ENCODE measurements at regions not wholly inside any gene's neighbourhood (a gene's known extent, or its start where the extent isn't known, plus 50 kb on each side); places are given as distances from the start of the nearest gene placed in this dataset.

DNA sequence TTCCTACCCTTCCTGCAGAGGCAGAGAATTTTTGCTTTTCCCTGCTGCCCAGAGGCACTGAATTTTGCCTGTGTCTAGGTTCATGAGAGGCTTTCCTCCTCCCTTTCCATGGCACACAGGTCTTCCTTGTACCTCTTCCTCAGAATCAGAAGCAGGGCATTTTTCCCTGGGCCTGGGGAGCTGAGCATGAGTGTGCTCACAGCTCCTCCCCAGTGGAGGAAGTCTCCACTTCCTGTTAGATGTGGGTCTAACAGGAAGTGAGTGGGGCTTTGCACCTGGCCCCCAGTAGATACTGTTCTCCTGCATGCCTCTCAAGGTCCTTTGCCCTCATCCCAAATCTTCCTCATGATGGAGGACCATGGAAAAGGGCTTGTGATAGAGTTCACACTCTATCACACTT, 297.2 kb upstream of the FIGN start:
- Histone ChIP-seq H3K4me3 (ENCODE audit: control insufficient read depth in 2 of 3, extremely low read depth in 1 of 3, insufficient read depth in 2 of 3, low read depth in 1 of 3, low read length in 3 of 3) (no peak overlapping the region), H3K27me3 (ENCODE audit: control insufficient read depth, extremely low read depth, insufficient read depth, low read length) (no peaks in the 10 kb centered on the region), H3K9ac (ENCODE audit: control insufficient read depth, extremely low read depth, insufficient read depth, low read length) (no peak overlapping the region), H2AFZ (ENCODE audit: control insufficient read depth, low read length) (peak overlapping the region; percentile 33), H3K36me3 (ENCODE audit: control insufficient read depth in 2 of 2, extremely low read depth in 1 of 2, insufficient read depth in 2 of 2, low read length in 2 of 2) (no peaks in the 10 kb centered on the region), H3K27ac (ENCODE audit: control insufficient read depth, insufficient read depth, low read length) (no peak overlapping the region), H3K79me2 (ENCODE audit: control insufficient read depth, insufficient read depth, low read length) (no peaks in the 10 kb centered on the region), H4K20me1 (ENCODE audit: control insufficient read depth, extremely low read depth, insufficient read depth, low read length) (no peaks in the 10 kb centered on the region), H3K4me2 (ENCODE audit: control insufficient read depth, extremely low read depth, insufficient read depth, low read depth, low read length) (no peak overlapping the region), H3K9me3 (ENCODE audit: control insufficient read depth, low read depth, low read length) (no peaks in the 10 kb centered on the region), H3K4me1 (ENCODE audit: control insufficient read depth, extremely low read depth, insufficient read depth, low read length) (no peaks in the 10 kb centered on the region), H3K9me1 (ENCODE audit: control insufficient read depth, extremely low read depth, insufficient read depth, low read length) (no peaks in the 10 kb centered on the region)
- no peak for FAIRE-seq
- DNase-seq (ENCODE audit: low read depth, low spot score): no peak
- dilution Hi-C loops (cut with MboI; ENCODE audit: extremely low pct_ligation_motif_present, low sequenced_read_pairs): no loop called here
- TF ChIP-seq, protein P1, sequence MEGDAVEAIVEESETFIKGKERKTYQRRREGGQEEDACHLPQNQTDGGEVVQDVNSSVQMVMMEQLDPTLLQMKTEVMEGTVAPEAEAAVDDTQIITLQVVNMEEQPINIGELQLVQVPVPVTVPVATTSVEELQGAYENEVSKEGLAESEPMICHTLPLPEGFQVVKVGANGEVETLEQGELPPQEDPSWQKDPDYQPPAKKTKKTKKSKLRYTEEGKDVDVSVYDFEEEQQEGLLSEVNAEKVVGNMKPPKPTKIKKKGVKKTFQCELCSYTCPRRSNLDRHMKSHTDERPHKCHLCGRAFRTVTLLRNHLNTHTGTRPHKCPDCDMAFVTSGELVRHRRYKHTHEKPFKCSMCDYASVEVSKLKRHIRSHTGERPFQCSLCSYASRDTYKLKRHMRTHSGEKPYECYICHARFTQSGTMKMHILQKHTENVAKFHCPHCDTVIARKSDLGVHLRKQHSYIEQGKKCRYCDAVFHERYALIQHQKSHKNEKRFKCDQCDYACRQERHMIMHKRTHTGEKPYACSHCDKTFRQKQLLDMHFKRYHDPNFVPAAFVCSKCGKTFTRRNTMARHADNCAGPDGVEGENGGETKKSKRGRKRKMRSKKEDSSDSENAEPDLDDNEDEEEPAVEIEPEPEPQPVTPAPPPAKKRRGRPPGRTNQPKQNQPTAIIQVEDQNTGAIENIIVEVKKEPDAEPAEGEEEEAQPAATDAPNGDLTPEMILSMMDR (optimal IDR thresholded peaks at IDR 0.05 in 1 of 3, IDR thresholded peaks at IDR 0.05 in 1 of 3, conservative IDR thresholded peaks at IDR 0.05 in 1 of 3; ENCODE audit: extremely low read depth in 1 of 3, insufficient read depth in 2 of 3, low read length in 3 of 3): no peak
- TF ChIP-seq EZH2 (IDR thresholded peaks at IDR 0.05; ENCODE audit: low read length): no peak

DNA sequence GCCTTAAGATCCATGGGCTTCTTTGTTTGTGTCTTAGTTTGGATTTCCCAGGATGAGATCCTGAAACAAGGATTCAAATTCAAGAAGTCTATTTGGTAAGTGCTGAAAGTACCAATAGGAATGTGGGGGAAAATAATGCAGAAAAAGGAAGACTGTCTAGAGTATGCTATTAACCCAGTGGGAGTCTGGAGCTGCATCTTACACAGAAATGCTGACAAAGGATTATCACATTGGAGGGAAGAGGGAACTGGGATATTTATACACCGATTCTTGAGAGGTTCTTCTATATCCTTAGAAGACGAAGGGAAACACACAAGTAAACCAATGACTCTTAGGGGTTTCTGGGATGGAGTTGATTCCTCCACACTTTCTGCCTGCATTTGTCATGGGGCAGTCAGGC, 294.8 kb upstream of the FIGN start:
- FAIRE-seq (no peak), DNase-seq (ENCODE audit: low read depth, low spot score) (no peak)
- H3K4me3 ChIP-seq (ENCODE audit: control insufficient read depth in 2 of 3, extremely low read depth in 1 of 3, insufficient read depth in 2 of 3, low read depth in 1 of 3, low read length in 3 of 3): no peak overlapping the region
- no peaks in the 10 kb centered on the region for H3K9me3 ChIP-seq (ENCODE audit: control insufficient read depth, low read depth, low read length)
- H3K36me3 ChIP-seq (ENCODE audit: control insufficient read depth in 2 of 2, extremely low read depth in 1 of 2, insufficient read depth in 2 of 2, low read length in 2 of 2): no peaks in the 10 kb centered on the region
- H3K27ac ChIP-seq (ENCODE audit: control insufficient read depth, insufficient read depth, low read length): no peak overlapping the region
- no peak overlapping the region for H2AFZ ChIP-seq (ENCODE audit: control insufficient read depth, low read length)
- dilution Hi-C loops (cut with MboI; ENCODE audit: extremely low pct_ligation_motif_present, low sequenced_read_pairs): no loop called here
- H3K4me2 ChIP-seq (ENCODE audit: control insufficient read depth, extremely low read depth, insufficient read depth, low read depth, low read length): no peak overlapping the region
- TF ChIP-seq, protein P1 (optimal IDR thresholded peaks at IDR 0.05 in 1 of 3, IDR thresholded peaks at IDR 0.05 in 1 of 3, conservative IDR thresholded peaks at IDR 0.05 in 1 of 3; ENCODE audit: extremely low read depth in 1 of 3, insufficient read depth in 2 of 3, low read length in 3 of 3): no peak
- no peak for TF ChIP-seq EZH2 (IDR thresholded peaks at IDR 0.05; ENCODE audit: low read length)
- H3K9me1 ChIP-seq (ENCODE audit: control insufficient read depth, extremely low read depth, insufficient read depth, low read length): no peaks in the 10 kb centered on the region
- no peaks in the 10 kb centered on the region for H3K4me1 ChIP-seq (ENCODE audit: control insufficient read depth, extremely low read depth, insufficient read depth, low read length)
- H4K20me1 ChIP-seq (ENCODE audit: control insufficient read depth, extremely low read depth, insufficient read depth, low read length): no peaks in the 10 kb centered on the region
- no peak overlapping the region for H3K9ac ChIP-seq (ENCODE audit: control insufficient read depth, extremely low read depth, insufficient read depth, low read length)
- no peaks in the 10 kb centered on the region for H3K27me3 ChIP-seq (ENCODE audit: control insufficient read depth, extremely low read depth, insufficient read depth, low read length)
- no peaks in the 10 kb centered on the region for H3K79me2 ChIP-seq (ENCODE audit: control insufficient read depth, insufficient read depth, low read length)
